DND-41 (cell line): ENCODE measurements at regions not wholly inside any gene's neighbourhood (a gene's known extent, or its start where the extent isn't known, plus 50 kb on each side); places are given as distances from the start of the nearest gene placed in this dataset.

Experiments
- EZH2 ChIP-seq: IDR thresholded peaks from 3 replicates; pipeline ENCODE4 v1.6.1; 2012; ENCODE audit warnings: borderline replicate concordance, low read depth, mild to moderate bottlenecking, moderate library complexity, low read length, inconsistent platforms; ENCODE audit not compliant: severe bottlenecking
- TF ChIP-seq, protein P1 (sequence below): IDR thresholded peaks from 2 replicates; pipeline ENCODE4 v1.5.1; 2012; ENCODE audit warnings: borderline replicate concordance, low read length, moderate library complexity, mild to moderate bottlenecking; ENCODE audit not compliant: poor library complexity, severe bottlenecking; ENCODE audit errors: extremely low read depth

DNA sequence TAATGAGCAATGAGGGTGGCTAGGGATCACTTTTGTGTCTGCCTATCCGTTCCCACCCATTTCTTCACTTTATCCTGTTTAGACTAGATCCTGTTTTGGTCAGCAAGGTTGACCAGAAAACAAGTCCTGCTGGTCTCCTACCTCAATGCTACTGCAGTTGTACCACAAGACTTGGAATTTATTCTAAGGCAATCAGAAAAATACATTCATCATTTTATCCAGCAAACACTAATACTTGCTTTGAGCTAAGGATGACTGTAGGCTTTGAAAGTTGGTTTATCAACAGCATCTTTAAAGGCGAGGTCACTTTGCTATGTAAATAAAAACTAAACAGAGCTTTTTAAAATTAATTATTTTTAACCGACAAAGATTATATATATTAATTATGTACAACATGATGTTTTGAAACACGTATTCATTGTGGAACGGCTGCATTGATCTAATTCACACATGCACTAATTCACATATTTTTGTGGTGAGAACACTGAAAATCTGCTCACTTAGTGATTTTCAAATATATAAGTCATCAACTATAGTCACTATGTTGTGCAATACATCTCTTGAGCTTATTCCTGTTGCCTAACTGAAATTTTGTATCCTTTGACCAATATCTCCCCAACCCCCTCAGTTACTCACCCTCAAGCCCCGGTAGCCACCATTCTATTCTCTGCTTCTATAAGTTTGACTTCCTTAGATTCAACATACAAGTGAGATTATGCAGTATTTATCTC, 125.9 kb upstream of the HS3ST3A1 start:
- TF ChIP-seq, protein P1, sequence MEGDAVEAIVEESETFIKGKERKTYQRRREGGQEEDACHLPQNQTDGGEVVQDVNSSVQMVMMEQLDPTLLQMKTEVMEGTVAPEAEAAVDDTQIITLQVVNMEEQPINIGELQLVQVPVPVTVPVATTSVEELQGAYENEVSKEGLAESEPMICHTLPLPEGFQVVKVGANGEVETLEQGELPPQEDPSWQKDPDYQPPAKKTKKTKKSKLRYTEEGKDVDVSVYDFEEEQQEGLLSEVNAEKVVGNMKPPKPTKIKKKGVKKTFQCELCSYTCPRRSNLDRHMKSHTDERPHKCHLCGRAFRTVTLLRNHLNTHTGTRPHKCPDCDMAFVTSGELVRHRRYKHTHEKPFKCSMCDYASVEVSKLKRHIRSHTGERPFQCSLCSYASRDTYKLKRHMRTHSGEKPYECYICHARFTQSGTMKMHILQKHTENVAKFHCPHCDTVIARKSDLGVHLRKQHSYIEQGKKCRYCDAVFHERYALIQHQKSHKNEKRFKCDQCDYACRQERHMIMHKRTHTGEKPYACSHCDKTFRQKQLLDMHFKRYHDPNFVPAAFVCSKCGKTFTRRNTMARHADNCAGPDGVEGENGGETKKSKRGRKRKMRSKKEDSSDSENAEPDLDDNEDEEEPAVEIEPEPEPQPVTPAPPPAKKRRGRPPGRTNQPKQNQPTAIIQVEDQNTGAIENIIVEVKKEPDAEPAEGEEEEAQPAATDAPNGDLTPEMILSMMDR = no peak
- TF ChIP-seq EZH2 = no peak
